Type B pancreatic cell (in vitro differentiated cells): ENCODE measurements at regions not wholly inside any gene's neighbourhood (a gene's known extent, or its start where the extent isn't known, plus 50 kb on each side); places are given as distances from the start of the nearest gene placed in this dataset.

Experiments used
- DNase-seq: peaks from one replicate; pipeline ENCODE4 v3.0.0; 2021; ENCODE audit warnings: mixed read lengths; ENCODE audit not compliant: unreplicated experiment; ENCODE audit errors: extremely low spot score
- H3K27ac Mint-ChIP-seq: 2 replicates; pipeline ENCODE4 v1.8.0; 2021; ENCODE audit warnings: mild to moderate bottlenecking, mixed read lengths
- H3K27me3 Mint-ChIP-seq: 2 replicates; pipeline ENCODE4 v1.8.0; 2021; ENCODE audit warnings: mixed read lengths
- H3K36me3 Mint-ChIP-seq: 2 replicates; pipeline ENCODE4 v1.8.0; 2021; ENCODE audit warnings: mixed read lengths
- H3K4me1 Mint-ChIP-seq: one replicate; pipeline ENCODE4 v1.8.0; 2021; ENCODE audit warnings: mixed read lengths; ENCODE audit not compliant: unreplicated experiment
- H3K4me3 Mint-ChIP-seq: 2 replicates; pipeline ENCODE4 v1.8.0; 2021; ENCODE audit warnings: mild to moderate bottlenecking, mixed read lengths
- H3K9me3 Mint-ChIP-seq: 2 replicates; pipeline ENCODE4 v1.8.0; 2021; ENCODE audit warnings: mixed read lengths
- CTCF ChIP-seq: fragments of 200-600 bp; sonication (generic); conservative IDR thresholded peaks from 2 replicates; pipeline ENCODE4 v1.5.0; 2021; ENCODE audit warnings: antibody characterized with exemption, mild to moderate bottlenecking

- no peak for TF ChIP-seq CTCF
- Mint-ChIP-seq H3K4me1 (no peaks in the 10 kb centered on the region), H3K36me3 (no peaks in the 10 kb centered on the region), H3K27me3 (no peaks in the 10 kb centered on the region), H3K4me3 (no peak overlapping the region), H3K27ac (no peak overlapping the region), H3K9me3 (no peaks in the 10 kb centered on the region)
- no peak for DNase-seq
Observed at GRCh38 chrX:43522582-43522981, 133.5 kb upstream of the MAOA start.

GRCh38 chrX:43525901-43526610 lies 130.0 kb upstream of the MAOA start:
- Mint-ChIP-seq H3K36me3 (no peaks in the 10 kb centered on the region), H3K4me1 (no peaks in the 10 kb centered on the region)

GRCh38 chrX:43526878-43527277 lies 129.2 kb upstream of the MAOA start:
- TF ChIP-seq CTCF, result no peak
- no peak for DNase-seq
- Mint-ChIP-seq H3K36me3 (no peaks in the 10 kb centered on the region), H3K27ac (no peak overlapping the region), H3K9me3 (no peaks in the 10 kb centered on the region), H3K4me3 (no peak overlapping the region), H3K27me3 (no peaks in the 10 kb centered on the region), H3K4me1 (no peaks in the 10 kb centered on the region)

More at GRCh38 chrX:43525901-43526610, 130.0 kb upstream of the MAOA start:
- H3K4me3 Mint-ChIP-seq, result no peak overlapping the region
- no peaks in the 10 kb centered on the region for H3K9me3 Mint-ChIP-seq
- H3K27ac Mint-ChIP-seq, result no peak overlapping the region
- no peak for TF ChIP-seq CTCF
- no peaks in the 10 kb centered on the region for H3K27me3 Mint-ChIP-seq
- DNase-seq, result no peak

GRCh38 chrX:43527801-43528200 lies 128.3 kb upstream of the MAOA start:
- Mint-ChIP-seq H3K9me3 (no peaks in the 10 kb centered on the region), H3K27ac (no peak overlapping the region), H3K4me3 (no peak overlapping the region), H3K4me1 (no peaks in the 10 kb centered on the region), H3K36me3 (no peaks in the 10 kb centered on the region), H3K27me3 (no peaks in the 10 kb centered on the region)
- TF ChIP-seq CTCF, result no peak
- no peak for DNase-seq

- no peaks in the 10 kb centered on the region for H3K27me3 Mint-ChIP-seq
- no peaks in the 10 kb centered on the region for H3K36me3 Mint-ChIP-seq
- peaks cover 8% of the 10 kb centered on the region for H3K9me3 Mint-ChIP-seq
- H3K27ac Mint-ChIP-seq, result no peak overlapping the region
- TF ChIP-seq CTCF, result no peak
- H3K4me3 Mint-ChIP-seq, result no peak overlapping the region
- H3K4me1 Mint-ChIP-seq, result no peaks in the 10 kb centered on the region
- DNase-seq, result no peak
Observed at GRCh38 chrX:43530837-43531236, 125.3 kb upstream of the MAOA start.

GRCh38 chrX:43540318-43540717 lies 115.8 kb upstream of the MAOA start:
- Mint-ChIP-seq H3K36me3 (no peaks in the 10 kb centered on the region), H3K4me3 (no peak overlapping the region), H3K27me3 (no peaks in the 10 kb centered on the region), H3K27ac (no peak overlapping the region), H3K9me3 (no peaks in the 10 kb centered on the region), H3K4me1 (peaks cover 6% of the 10 kb centered on the region)
- TF ChIP-seq CTCF, result no peak
- DNase-seq, result no peak
